HG02884 (cell line): ENCODE measurements at regions not wholly inside any gene's neighbourhood (a gene's known extent, or its start where the extent isn't known, plus 50 kb on each side); places are given as distances from the start of the nearest gene placed in this dataset.
A peak's percentile ranks its signal among the peaks of the same experiment; 100 is the strongest.

Experiments
- ATAC-seq: cut with Tn5 transposase; IDR thresholded peaks from one replicate; pipeline ENCODE4 v1.9.1; 2021; ENCODE audit warnings: mild to moderate bottlenecking, moderate library complexity; ENCODE audit not compliant: unreplicated experiment

GRCh38 chr6:130314271-130314670, 51.5 kb upstream of the TMEM200A start:
- peak; percentile 63 for ATAC-seq

- ATAC-seq, result no peak
These were observed 52.6 kb upstream of the TMEM200A start for GRCh38 chr6:130313206-130313605.

GRCh38 chr6:130309028-130309427, 56.8 kb upstream of the TMEM200A start:
- no peak for ATAC-seq

GRCh38 chr6:130307752-130308361, 58.0 kb upstream of the TMEM200A start:
- no peak for ATAC-seq

- ATAC-seq, result no peak
These were observed 59.4 kb upstream of the TMEM200A start for GRCh38 chr6:130306377-130306776.

- ATAC-seq, result no peak
These were observed 62.4 kb upstream of the TMEM200A start for GRCh38 chr6:130303431-130303830.

GRCh38 chr6:130298258-130298657, 67.6 kb upstream of the TMEM200A start:
- ATAC-seq, result no peak

- ATAC-seq, result no peak
These were observed 69.0 kb upstream of the TMEM200A start for GRCh38 chr6:130296854-130297253.

GRCh38 chr6:130293800-130294199, 71.0 kb upstream of the SAMD3 start:
- ATAC-seq, result no peak

GRCh38 chr6:130288065-130288464, 65.3 kb upstream of the SAMD3 start:
- ATAC-seq, result no peak

GRCh38 chr6:130282234-130282995, 59.7 kb upstream of the SAMD3 start:
- no peak for ATAC-seq

GRCh38 chr6:130276507-130276906, 53.8 kb upstream of the SAMD3 start:
- ATAC-seq, result no peak

GRCh38 chr6:130274007-130274406, 51.3 kb upstream of the SAMD3 start:
- no peak for ATAC-seq
